ENCODE measurements at regions not wholly inside any gene's neighbourhood (a gene's known extent, or its start where the extent isn't known, plus 50 kb on each side); places are given as distances from the start of the nearest gene placed in this dataset.
"Not testable (repeated sequence)": the region's sequence is repeated elsewhere in the genome, so short reads cannot be mapped to it uniquely, and the experiment has no call there.

GRCh38 chr11:13567551-13567950, 71.8 kb upstream of the PTH start:
- DNase-seq (ENCODE audit: low spot score in 2 of 2): no peak
- TF ChIP-seq CTCF (IDR thresholded peaks at IDR 0.05): no peak
- no peak for TF ChIP-seq EP300 (IDR thresholded peaks at IDR 0.05)
- TF ChIP-seq POLR2A (IDR thresholded peaks at IDR 0.05): no peak
- no peak overlapping the region for H3K4me3 ChIP-seq
- no peaks in the 10 kb centered on the region for H3K36me3 ChIP-seq
- H3K4me1 ChIP-seq: no peaks in the 10 kb centered on the region
- H3K27me3 ChIP-seq: no peaks in the 10 kb centered on the region
- H3K9me3 ChIP-seq: no peaks in the 10 kb centered on the region
- H3K27ac ChIP-seq: no peak overlapping the region

- Histone ChIP-seq H3K4me3 (no peak overlapping the region), H3K36me3 (no peaks in the 10 kb centered on the region), H3K4me1 (no peaks in the 10 kb centered on the region), H3K27ac (no peak overlapping the region), H3K9me3 (no peaks in the 10 kb centered on the region), H3K27me3 (no peaks in the 10 kb centered on the region)
- TF ChIP-seq POLR2A (IDR thresholded peaks at IDR 0.05) (no peak), EP300 (IDR thresholded peaks at IDR 0.05) (no peak)
- DNase-seq (ENCODE audit: low spot score in 2 of 2): no peak
These were observed 66.1 kb upstream of the PTH start for GRCh38 chr11:13561860-13562259.

GRCh38 chr11:13560341-13560740, 64.5 kb upstream of the PTH start:
- 74% methylated on average over 7 to 10 of the region's 11 CpGs for WGBS, 2 donors
- H3K27me3 ChIP-seq; DNase-seq (ENCODE audit: low spot score in 2 of 2); H3K27ac ChIP-seq; H3K4me3 ChIP-seq; H3K4me1 ChIP-seq; H3K9me3 ChIP-seq; H3K36me3 ChIP-seq: not testable (repeated sequence)

- H3K4me3 ChIP-seq: no peak overlapping the region
- TF ChIP-seq CTCF (IDR thresholded peaks at IDR 0.05) (no peak), POLR2A (IDR thresholded peaks at IDR 0.05) (no peak), EP300 (IDR thresholded peaks at IDR 0.05) (no peak)
- H3K9me3 ChIP-seq: no peaks in the 10 kb centered on the region
- WGBS, 2 donors: 77 to 79% methylated on average over 3 of the region's 3 CpGs
- no peaks in the 10 kb centered on the region for H3K27me3 ChIP-seq
- no peak for DNase-seq (ENCODE audit: low spot score in 2 of 2)
- no peaks in the 10 kb centered on the region for H3K36me3 ChIP-seq
- no peaks in the 10 kb centered on the region for H3K4me1 ChIP-seq
- no peak overlapping the region for H3K27ac ChIP-seq
These were observed 57.0 kb upstream of the PTH start for GRCh38 chr11:13552784-13553183.

GRCh38 chr11:13551834-13552233, 56.0 kb upstream of the PTH start:
- H3K4me1 ChIP-seq: no peaks in the 10 kb centered on the region
- WGBS, 2 donors: 73 to 83% methylated on average over 6 of the region's 6 CpGs
- no peak overlapping the region for H3K27ac ChIP-seq
- H3K27me3 ChIP-seq: no peaks in the 10 kb centered on the region
- no peak overlapping the region for H3K4me3 ChIP-seq
- no peaks in the 10 kb centered on the region for H3K36me3 ChIP-seq
- DNase-seq (ENCODE audit: low spot score in 2 of 2): no peak
- TF ChIP-seq CTCF (IDR thresholded peaks at IDR 0.05) (no peak), POLR2A (IDR thresholded peaks at IDR 0.05) (no peak), EP300 (IDR thresholded peaks at IDR 0.05) (no peak)
- peaks cover 0 to 6% (median 0%) of the 10 kb centered on the region in 4 donors for H3K9me3 ChIP-seq

GRCh38 chr11:13550761-13551160, 55.0 kb upstream of the PTH start:
- Histone ChIP-seq H3K27me3 (no peaks in the 10 kb centered on the region), H3K9me3 (peaks cover 0 to 17% (median 0%) of the 10 kb centered on the region in 4 donors), H3K4me3 (no peak overlapping the region), H3K36me3 (no peaks in the 10 kb centered on the region), H3K27ac (no peak overlapping the region), H3K4me1 (no peaks in the 10 kb centered on the region)
- whole genome bisulfite sequencing, 2 donors: 91% methylated on average over 1 of the region's 1 CpG
- DNase-seq (ENCODE audit: low spot score in 2 of 2): no peak
- no peak for TF ChIP-seq EP300 (IDR thresholded peaks at IDR 0.05)
- no peak for TF ChIP-seq POLR2A (IDR thresholded peaks at IDR 0.05)
- TF ChIP-seq CTCF (IDR thresholded peaks at IDR 0.05): no peak

GRCh38 chr11:13546092-13546491, 50.3 kb upstream of the PTH start:
- H3K36me3 ChIP-seq; H3K4me1 ChIP-seq; H3K27me3 ChIP-seq; DNase-seq (ENCODE audit: low spot score in 2 of 2); H3K27ac ChIP-seq; H3K4me3 ChIP-seq: not testable (repeated sequence)
- 83% methylated on average over 2 of the region's 2 CpGs for WGBS, 2 donors
- H3K9me3 ChIP-seq: peaks cover 0 to 29% (median 0%) of the 10 kb centered on the region in 4 donors

All from tibial nerve (tissue), 4 donors.